NCI-H1694 (cell line): ENCODE measurements at regions not wholly inside any gene's neighbourhood (a gene's known extent, or its start where the extent isn't known, plus 50 kb on each side); places are given as distances from the start of the nearest gene placed in this dataset.

Source experiments
- DNase-seq: peaks from one replicate; lab custom pipeline; 2025; lab: John Stamatoyannopoulos, UW

DNA sequence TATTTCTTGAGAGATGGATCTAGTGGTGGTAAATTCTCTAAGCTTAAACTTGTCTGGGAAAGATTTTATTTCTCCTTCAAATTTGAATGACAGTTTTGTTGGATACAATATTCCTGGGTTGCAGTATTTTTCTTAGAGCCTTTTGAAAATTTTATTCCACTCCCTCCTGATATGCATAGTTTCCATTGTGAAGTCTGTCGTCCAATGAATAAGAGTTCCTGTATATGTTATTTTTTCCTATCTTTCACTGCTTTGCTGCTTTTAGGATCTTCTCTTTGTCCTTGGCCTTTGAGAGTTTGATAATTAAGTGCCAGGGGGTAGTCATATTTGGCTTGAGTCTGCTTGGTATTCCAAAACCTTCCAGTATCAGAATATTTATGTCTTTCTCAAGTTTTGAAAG, 1156.4 kb upstream of the AGA start:
- no peak for DNase-seq

DNA sequence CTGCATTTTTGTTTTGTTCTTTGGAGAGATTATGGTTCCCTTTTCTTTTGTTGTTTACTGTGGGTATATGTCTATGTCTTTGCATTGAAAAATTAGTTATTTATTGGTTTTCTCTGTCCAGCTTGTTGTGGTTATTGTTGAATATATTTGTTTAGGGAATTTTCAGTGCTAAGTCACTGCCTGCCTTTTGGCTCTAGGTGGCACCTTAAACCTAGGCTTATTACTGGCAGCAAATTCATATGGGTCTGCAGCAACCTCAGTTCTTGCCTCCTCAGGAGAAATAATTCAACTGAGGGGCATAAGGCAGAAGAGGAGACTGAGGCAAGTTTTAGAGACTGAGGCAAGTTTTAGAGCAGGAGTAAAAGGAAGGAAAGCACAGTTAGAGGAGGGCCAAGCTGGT, 1157.3 kb upstream of the AGA start:
- no peak for DNase-seq

DNA sequence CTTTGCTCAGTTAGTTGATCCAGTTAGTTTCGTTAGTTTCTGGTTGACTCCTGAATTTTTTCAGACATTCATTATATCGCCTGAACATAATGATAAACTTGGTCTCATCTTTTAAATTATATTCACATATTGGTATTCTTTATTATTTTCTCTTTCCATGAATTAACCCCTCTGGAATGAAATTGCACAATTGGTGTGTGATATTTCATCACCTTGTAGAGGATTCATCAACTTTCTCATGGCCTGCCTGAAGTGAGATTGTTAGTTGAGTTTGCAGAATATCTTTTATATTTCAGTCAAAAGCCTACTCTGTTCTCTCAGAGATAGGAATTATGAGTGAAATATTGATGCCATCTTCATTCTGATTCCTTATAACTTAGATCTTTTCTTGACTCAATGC, 1160.6 kb upstream of the AGA start:
- DNase-seq: no peak

DNA sequence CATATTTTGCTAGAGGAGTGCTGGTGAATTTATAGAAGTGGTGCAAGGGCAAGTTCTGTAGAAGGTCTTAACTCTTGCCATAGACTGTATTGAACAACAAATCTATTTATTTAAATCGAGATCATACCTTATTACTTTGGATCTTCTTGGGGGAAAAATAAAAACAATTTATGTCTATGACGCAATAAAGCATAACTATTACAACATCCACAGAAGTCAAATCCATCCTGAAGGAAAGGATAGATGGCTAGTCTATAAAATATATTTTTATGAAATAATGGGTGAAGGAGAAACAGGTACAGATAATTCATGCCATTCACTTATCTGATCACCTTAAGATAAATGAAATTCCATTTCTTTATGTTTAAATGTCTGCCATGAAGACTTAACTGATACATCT, 1168.8 kb upstream of the AGA start:
- no peak for DNase-seq

DNA sequence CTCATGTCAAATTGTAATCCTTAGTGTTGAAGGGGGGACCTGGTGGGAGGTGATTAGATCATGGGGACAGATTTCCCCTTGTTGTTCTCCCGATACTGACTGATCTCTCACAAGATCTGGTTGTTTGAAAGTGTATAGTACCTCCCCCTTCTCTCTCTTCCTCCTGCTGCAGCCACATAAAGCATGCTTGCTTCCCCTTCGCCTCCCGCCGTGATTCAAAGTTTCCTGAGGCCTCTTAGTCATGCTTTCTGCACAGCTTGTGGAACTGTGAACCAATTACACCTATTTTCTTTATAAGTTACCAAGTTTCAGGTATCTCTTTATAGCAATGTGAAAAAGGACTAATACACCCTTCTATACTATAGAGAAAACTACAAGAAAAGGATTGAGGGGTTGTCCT, 1170.5 kb upstream of the AGA start:
- DNase-seq: no peak

DNA sequence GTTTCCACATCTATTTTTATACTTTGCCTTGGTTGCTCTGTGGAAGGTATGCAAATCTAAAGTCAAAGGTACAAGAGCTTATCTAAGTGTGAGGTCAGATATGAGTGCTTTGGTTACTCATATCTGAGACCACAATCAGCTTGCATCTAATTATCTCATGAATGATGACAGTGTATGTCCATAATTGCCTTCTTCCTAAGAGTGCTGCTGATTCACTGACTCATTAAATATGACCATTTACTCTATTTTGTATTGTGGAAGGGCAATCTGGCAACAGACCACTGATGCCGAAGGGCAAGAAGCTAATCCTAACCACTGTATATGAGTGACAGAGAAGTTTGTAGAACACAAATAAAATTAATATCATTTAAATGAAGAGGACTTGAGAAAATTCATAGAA, 1190.2 kb upstream of the AGA start:
- DNase-seq: no peak

DNA sequence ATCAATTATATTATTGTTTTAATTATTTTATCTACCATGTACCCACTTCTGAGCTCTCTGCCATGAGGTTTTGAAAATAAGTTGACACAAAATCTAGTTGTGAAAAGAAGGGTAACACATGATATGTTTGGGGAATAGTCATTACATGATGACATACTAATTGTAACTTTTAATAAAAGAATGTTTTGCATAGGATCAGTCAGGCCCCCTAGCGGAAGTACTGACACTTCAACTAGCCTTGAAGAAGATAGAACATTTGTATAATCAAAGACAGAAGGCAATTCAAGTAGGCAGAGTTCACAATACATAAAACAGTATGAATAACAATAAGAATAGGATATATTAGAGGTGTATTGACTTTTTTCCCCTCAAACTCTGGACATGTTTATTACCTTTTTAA, 1191.0 kb upstream of the AGA start:
- DNase-seq: no peak

- no peak for DNase-seq
These were observed 1222.4 kb upstream of the AGA start for GRCh38 chr4:178664621-178665020.

GRCh38 chr4:178665916-178666315, 1223.7 kb upstream of the AGA start:
- no peak for DNase-seq

DNA sequence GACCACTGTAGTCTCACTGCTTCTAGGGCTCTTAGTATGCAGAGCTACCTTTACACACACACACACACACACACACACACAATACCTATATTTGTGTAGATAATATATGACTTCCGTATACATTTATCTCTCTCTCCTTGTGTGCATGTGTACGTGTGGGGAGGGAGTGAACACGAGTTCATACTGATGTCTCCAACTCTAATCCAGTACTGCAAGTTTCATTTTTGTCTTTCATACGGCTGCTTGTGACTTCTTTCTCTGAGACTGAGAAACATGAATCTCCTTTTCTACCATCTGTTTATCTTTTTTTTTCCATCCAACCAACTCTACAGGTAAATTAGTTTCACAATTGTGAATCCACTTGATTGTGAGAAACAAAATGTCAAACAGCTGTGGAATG, 1229.5 kb upstream of the AGA start:
- DNase-seq: no peak

DNA sequence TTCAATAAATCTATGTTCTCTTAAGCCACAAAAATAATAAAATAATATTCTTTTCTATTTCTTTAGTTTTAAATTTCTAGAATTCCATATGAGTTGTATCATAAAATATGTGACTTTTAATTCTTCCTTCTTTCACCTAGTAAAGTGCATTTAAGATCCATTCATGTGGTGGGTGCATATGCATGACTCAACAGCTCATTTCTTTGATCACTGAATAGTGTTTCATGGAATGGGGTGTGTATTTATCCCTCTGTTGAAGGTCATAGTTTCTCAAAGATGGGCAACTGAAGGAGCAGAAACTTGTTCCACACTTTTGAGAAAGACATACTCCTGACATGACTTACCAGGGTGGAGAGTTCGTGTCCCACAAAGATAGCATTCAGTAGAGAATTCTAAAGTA, 1230.3 kb upstream of the AGA start:
- no peak for DNase-seq

DNA sequence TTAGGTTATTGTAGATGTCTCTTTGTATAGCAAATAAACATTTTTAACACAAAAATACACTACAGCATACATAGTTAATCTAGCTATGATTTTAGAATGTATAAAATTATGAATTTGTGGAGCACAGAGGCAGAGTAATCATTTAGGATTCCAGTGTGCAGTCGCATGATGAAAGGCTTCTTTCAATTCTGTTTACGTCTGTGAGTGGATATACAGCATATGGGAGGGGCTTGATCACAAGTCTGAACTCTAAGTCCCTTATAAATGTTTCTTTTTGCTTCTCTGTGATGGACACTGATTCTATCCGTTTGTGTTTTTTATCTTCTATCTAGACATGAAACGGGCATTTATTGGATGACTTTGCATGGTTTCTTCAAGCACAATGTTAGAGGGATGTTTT, 1239.6 kb upstream of the AGA start:
- no peak for DNase-seq

GRCh38 chr4:178689926-178690325, 1247.7 kb upstream of the AGA start:
- DNase-seq: no peak

DNA sequence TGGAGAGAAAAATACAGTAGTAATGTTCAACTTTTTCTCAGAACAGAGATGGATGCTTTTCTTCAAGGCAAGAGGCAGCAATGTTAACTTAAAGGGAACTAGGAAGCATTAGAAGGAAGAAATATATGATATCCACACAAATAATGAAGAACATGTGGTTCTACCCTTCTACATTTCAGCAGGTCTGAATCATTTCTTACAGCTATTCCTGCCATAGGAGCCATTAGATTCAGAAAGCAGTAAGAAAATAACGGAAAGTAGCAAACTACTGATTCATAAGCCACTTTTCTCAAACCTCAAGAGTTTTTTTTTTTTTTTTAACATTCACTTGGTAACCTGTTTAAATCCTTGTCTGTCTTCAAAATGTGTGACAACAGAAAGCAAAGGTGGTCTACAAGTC, 1251.6 kb upstream of the AGA start:
- no peak for DNase-seq

DNA sequence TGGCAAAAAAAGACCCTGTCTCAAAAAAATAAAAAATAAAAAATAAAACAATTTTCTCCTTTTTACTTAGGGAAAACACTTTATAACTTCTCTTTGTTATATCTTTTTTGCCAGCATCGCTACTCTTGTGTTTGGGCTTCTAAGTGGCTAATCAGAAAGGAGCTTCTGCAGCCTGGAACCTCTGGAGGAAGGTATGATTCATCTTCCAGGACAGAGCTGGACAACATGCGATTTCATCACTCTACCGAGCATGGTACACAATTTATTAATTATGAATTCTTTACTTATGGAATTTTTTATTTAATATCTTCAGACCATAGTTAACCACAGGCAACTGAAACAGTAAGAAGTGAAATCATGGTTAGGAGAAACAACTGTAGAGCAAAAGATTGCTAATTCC, 1254.3 kb upstream of the AGA start:
- no peak for DNase-seq

GRCh38 chr4:178712486-178712885, 1270.2 kb upstream of the AGA start:
- DNase-seq: no peak

DNA sequence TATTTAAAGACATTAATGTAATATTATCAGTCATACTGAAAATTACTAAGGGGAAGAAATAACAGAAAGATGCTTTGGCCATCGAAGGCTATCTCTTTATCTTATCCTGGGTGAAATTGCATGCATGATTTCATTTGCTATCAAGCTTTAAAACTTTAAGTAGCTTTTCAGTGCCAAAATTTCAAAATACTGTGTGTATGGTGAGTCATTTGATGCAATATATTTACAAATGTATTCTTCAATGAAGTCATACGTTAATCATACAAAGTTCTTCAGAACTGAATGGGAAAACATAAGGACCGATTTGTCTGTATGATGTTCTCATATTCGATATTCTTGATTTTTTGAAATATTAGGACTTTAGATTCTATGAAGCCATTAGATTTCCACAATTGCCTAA, 1295.8 kb upstream of the AGA start:
- DNase-seq: no peak

GRCh38 chr4:178745203-178745602, 1303.0 kb upstream of the AGA start:
- DNase-seq: no peak

DNA sequence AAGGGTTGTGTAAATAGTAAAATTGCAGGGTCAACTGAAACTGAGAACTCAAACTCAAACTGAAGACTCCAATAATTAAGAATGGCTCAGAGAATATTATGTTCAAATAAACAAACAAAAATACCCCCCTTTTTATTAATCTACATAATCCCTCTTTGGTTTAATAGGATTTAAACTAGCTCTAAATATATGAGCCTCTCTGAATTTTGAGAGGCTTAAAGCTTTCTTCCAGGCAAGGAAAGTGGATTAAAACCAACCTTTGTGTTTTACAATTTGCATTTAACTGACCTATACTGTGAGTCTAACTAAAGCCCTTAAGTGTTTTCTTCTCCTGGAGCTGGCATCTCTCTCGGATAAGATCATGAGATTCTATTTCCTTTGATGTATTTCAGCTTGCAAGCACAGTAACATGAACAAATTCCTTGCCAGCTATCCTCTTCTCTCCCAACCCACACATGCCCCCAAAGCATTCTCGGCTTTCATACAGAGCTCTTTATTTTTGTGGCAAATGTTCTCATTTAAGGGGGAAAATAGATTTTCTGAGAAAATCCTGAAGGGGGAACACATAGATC, 1310.8 kb upstream of the AGA start:
- no peak for DNase-seq

DNA sequence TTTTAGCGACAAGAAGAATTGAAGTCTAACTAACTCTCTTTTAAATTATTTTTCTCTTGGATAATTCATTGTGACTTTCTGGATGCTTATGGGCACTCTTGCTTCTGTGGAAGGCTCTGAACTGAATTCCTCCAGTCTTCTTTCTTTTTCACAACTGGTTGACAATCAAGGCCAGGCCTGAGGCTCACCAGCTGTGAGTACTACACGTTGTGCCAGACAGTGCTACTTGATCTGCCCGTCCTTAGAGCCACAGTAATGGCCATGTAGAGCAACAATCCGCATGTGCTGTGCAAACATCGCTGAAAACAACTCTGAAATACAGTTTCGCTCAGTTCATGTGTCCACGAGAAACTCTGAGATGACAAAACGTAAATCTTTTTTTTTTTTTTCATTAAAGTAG, 1336.3 kb upstream of the AGA start:
- no peak for DNase-seq

GRCh38 chr4:178781779-178782178, 1339.5 kb upstream of the AGA start:
- no peak for DNase-seq

DNA sequence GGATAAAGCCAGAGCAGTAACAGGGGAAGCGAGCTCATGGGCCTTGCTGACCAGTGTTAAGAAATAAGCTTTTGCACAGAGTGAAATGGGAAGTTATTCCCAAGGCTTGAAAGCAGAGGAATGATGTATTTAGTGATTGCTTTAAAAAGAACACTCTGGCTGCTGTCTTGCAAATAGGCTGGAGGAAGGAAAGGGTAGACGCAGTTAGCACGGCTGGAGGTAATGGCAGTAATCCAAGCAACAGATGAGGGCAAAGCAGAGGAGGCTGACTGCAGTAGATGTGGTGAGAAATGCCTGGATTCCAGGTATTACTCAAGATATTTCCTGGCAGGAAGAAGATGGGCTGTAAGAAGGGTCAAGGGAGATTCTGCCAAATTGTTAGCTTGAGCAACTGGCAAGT, 1342.3 kb upstream of the AGA start:
- no peak for DNase-seq

GRCh38 chr4:178789279-178789678, 1347.0 kb upstream of the AGA start:
- DNase-seq: no peak

GRCh38 chr4:178799204-178799603, 1357.0 kb upstream of the AGA start:
- no peak for DNase-seq

DNA sequence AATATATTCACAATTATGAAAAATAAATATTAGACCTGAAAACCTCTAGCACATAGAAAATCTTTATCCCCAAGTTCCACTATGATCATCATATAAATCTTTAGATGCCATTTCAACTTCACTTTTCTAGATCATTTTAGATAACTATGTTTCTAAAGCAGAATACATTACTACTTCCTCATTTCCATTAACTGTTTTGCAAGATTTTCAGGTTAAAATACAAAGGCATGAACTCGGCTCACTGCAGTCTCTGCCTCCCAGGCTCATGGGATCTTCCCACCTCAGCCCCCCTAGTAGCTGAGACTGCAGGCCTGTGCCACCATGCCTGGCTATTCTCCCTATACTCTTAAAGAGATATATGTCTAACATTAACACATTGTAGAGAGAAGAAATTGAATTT, 1365.9 kb upstream of the AGA start:
- DNase-seq: no peak
